HepG2 (cell line): ENCODE measurements at regions not wholly inside any gene's neighbourhood (a gene's known extent, or its start where the extent isn't known, plus 50 kb on each side); places are given as distances from the start of the nearest gene placed in this dataset.

Experiments
- ELF1 ChIP-seq: sonication (generic); formaldehyde crosslinking; IDR thresholded peaks from 2 replicates; pipeline ENCODE4 v1.4.0; 2020; ENCODE audit warnings: missing genetic modification reagents
- NFRKB ChIP-seq: fragments of 450-650 bp; IDR thresholded peaks from 2 replicates; pipeline ENCODE4 v1.6.1; 2017
- SUZ12 ChIP-seq: fragments of 150-350 bp; IDR thresholded peaks from 2 replicates; pipeline ENCODE4 v1.6.1; 2014; ENCODE audit warnings: low read depth, low read length
- ZNF616 ChIP-seq: sonication (generic); formaldehyde crosslinking; IDR thresholded peaks from 2 replicates; pipeline ENCODE4 v1.5.0; 2020; ENCODE audit warnings: low read depth, mild to moderate bottlenecking, missing genetic modification reagents
- TF ChIP-seq, protein P1 (sequence below): sonication (generic); formaldehyde crosslinking; IDR thresholded peaks from 2 replicates; pipeline ENCODE4 v1.5.0; 2020; ENCODE audit warnings: mild to moderate bottlenecking, missing genetic modification reagents, moderate library complexity
- TF ChIP-seq, protein P2 (sequence below): sonication (generic); formaldehyde crosslinking; IDR thresholded peaks from 2 replicates; pipeline ENCODE4 v1.4.0; 2020; ENCODE audit warnings: missing genetic modification reagents

DNA sequence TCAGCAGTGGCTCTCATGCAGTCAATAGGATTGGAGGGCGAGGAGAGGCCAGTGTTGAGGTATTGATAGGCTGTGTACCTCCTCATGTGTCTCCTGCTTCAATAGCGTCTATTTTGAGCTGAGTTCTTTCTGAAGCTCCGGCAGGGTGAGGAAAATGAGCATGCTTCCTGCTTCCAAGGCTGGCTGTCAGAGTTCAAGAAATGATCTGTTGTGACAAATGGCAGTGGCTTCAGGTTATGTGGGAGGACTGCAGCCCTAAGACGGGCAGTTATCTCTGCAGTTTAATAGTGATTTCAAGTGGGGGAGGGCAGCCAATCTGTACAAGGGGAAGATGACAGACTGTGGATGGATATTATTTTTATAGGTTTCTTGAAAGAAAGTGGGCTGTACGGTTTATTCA is 54.0 kb upstream of the CXCL14 start:
- TF ChIP-seq NFRKB (no peak), SUZ12 (no peak), ELF1 (CRISPR knock-in tag) (no peak), ZNF616 (CRISPR knock-in tag) (no peak)
- TF ChIP-seq, protein P1, sequence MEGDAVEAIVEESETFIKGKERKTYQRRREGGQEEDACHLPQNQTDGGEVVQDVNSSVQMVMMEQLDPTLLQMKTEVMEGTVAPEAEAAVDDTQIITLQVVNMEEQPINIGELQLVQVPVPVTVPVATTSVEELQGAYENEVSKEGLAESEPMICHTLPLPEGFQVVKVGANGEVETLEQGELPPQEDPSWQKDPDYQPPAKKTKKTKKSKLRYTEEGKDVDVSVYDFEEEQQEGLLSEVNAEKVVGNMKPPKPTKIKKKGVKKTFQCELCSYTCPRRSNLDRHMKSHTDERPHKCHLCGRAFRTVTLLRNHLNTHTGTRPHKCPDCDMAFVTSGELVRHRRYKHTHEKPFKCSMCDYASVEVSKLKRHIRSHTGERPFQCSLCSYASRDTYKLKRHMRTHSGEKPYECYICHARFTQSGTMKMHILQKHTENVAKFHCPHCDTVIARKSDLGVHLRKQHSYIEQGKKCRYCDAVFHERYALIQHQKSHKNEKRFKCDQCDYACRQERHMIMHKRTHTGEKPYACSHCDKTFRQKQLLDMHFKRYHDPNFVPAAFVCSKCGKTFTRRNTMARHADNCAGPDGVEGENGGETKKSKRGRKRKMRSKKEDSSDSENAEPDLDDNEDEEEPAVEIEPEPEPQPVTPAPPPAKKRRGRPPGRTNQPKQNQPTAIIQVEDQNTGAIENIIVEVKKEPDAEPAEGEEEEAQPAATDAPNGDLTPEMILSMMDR (CRISPR knock-in tag): no peak
- TF ChIP-seq, protein P2, sequence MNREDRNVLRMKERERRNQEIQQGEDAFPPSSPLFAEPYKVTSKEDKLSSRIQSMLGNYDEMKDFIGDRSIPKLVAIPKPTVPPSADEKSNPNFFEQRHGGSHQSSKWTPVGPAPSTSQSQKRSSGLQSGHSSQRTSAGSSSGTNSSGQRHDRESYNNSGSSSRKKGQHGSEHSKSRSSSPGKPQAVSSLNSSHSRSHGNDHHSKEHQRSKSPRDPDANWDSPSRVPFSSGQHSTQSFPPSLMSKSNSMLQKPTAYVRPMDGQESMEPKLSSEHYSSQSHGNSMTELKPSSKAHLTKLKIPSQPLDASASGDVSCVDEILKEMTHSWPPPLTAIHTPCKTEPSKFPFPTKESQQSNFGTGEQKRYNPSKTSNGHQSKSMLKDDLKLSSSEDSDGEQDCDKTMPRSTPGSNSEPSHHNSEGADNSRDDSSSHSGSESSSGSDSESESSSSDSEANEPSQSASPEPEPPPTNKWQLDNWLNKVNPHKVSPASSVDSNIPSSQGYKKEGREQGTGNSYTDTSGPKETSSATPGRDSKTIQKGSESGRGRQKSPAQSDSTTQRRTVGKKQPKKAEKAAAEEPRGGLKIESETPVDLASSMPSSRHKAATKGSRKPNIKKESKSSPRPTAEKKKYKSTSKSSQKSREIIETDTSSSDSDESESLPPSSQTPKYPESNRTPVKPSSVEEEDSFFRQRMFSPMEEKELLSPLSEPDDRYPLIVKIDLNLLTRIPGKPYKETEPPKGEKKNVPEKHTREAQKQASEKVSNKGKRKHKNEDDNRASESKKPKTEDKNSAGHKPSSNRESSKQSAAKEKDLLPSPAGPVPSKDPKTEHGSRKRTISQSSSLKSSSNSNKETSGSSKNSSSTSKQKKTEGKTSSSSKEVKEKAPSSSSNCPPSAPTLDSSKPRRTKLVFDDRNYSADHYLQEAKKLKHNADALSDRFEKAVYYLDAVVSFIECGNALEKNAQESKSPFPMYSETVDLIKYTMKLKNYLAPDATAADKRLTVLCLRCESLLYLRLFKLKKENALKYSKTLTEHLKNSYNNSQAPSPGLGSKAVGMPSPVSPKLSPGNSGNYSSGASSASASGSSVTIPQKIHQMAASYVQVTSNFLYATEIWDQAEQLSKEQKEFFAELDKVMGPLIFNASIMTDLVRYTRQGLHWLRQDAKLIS: no peak
